PC-3 (cell line): ENCODE measurements at regions not wholly inside any gene's neighbourhood (a gene's known extent, or its start where the extent isn't known, plus 50 kb on each side); places are given as distances from the start of the nearest gene placed in this dataset.

ENCODE experiments used
- ATAC-seq: fragments of 200-7000 bp; cut with Tn5 transposase; 2 replicates; pipeline ENCODE4 v1.9.1; 2020; ENCODE audit warnings: mild to moderate bottlenecking, moderate library complexity
- BruUV-seq: library from RNA; stranded (reverse); fragments of 400-500 nt; replicated peaks from 2 replicates; lab custom pipeline; 2021; lab: Mats Ljungman, UMichigan
- CTCF ChIA-PET: fragments of 300-600 bp; sonication (Branson Sonifier 250); formaldehyde crosslinking; loops from one replicate; lab custom pipeline; 2022; ENCODE audit warnings: antibody characterized with exemption; lab: Charles Lee
- POLR2A ChIA-PET: fragments of 300-600 bp; sonication (Branson Sonifier 250); formaldehyde crosslinking; loops from one replicate; lab custom pipeline; 2022; ENCODE audit warnings: antibody characterized with exemption; ENCODE audit not compliant: unreplicated experiment; lab: Charles Lee
- DNase-seq: peaks from one replicate; pipeline ENCODE4 v3.0.0-alpha.2; 2015
- H2AFZ ChIP-seq: fragments of 300-600 bp; sonication (generic); 2 replicates; pipeline ENCODE4 v1.6.0; 2016; ENCODE audit warnings: antibody characterized with exemption, low read length
- H3F3A ChIP-seq: fragments of 300-600 bp; sonication (generic); one replicate; pipeline ENCODE4 v1.6.0; 2017; ENCODE audit warnings: antibody characterized with exemption, low read length, control low read depth, mild to moderate bottlenecking; ENCODE audit not compliant: unreplicated experiment
- H3K27ac ChIP-seq: fragments of 300-600 bp; sonication (generic); 2 replicates; pipeline ENCODE4 v1.5.1; 2016; ENCODE audit warnings: mild to moderate bottlenecking, low read length
- H3K27me3 ChIP-seq: fragments of 300-600 bp; sonication (generic); 2 replicates; pipeline ENCODE4 v1.6.1; 2016; ENCODE audit warnings: low read length, mixed read lengths
- H3K36me3 ChIP-seq: fragments of 300-600 bp; sonication (generic); 2 replicates; pipeline ENCODE4 v1.6.1; 2016; ENCODE audit warnings: low read depth, mixed run types, low read length, mixed read lengths
- H3K4me1 ChIP-seq: fragments of 300-600 bp; sonication (generic); 2 replicates; pipeline ENCODE4 v1.5.1; 2016; ENCODE audit warnings: low read length; ENCODE audit not compliant: insufficient read depth
- H3K4me2 ChIP-seq: fragments of 300-600 bp; sonication (generic); 2 replicates; pipeline ENCODE4 v1.6.0; 2016; ENCODE audit warnings: low read length
- H3K4me3 ChIP-seq: fragments of 300-600 bp; sonication (generic); 2 replicates; pipeline ENCODE4 v1.5.1; 2016; ENCODE audit warnings: mild to moderate bottlenecking, low read length, mixed read lengths
- H3K79me2 ChIP-seq: fragments of 300-600 bp; sonication (generic); 2 replicates; pipeline ENCODE4 v1.6.1; 2017; ENCODE audit warnings: low read length, mixed read lengths
- H3K9ac ChIP-seq: fragments of 300-600 bp; sonication (generic); 2 replicates; pipeline ENCODE4 v1.6.0; 2016; ENCODE audit warnings: mild to moderate bottlenecking, low read length
- H3K9me2 ChIP-seq: fragments of 300-600 bp; sonication (generic); replicated peaks from 2 replicates; pipeline ENCODE4 v1.6.1; 2016; ENCODE audit warnings: mixed run types, low read length, mixed read lengths
- H3K9me3 ChIP-seq: fragments of 300-600 bp; sonication (generic); 2 replicates; pipeline ENCODE4 v1.6.1; 2016; ENCODE audit warnings: low read length, mixed read lengths
- H4K20me1 ChIP-seq: fragments of 300-600 bp; sonication (generic); 2 replicates; pipeline ENCODE4 v1.6.1; 2016; ENCODE audit warnings: low read length, mixed read lengths
- CTCF ChIP-seq: fragments of 300-600 bp; sonication (generic); conservative IDR thresholded peaks from 2 replicates; pipeline ENCODE4 v1.5.1; 2017; ENCODE audit warnings: antibody characterized with exemption, low read depth, mild to moderate bottlenecking, low read length
- EZH2 ChIP-seq: fragments of 300-600 bp; sonication (generic); IDR thresholded peaks from one replicate; pipeline ENCODE4 v1.6.1; 2017; ENCODE audit warnings: antibody characterized with exemption, mild to moderate bottlenecking, low read length; ENCODE audit not compliant: unreplicated experiment
- EZH2phosphoT487 ChIP-seq: fragments of 300-600 bp; sonication (generic); IDR thresholded peaks from 2 replicates; pipeline ENCODE4 v1.6.1; 2018; ENCODE audit warnings: mild to moderate bottlenecking, antibody characterized with exemption, low read length, borderline replicate concordance
- intact Hi-C: fragments of 100-400 bp; cut with micrococcal nuclease; formaldehyde crosslinking; loops from 2 replicates; pipeline ENCODE4 v1.9.0; 2023

GRCh38 chr5:45081082-45081481 is 272.3 kb downstream of the MRPS30 start:
- ChIA-PET POLR2A (no interaction called here), CTCF (no interaction called here)
- H3K4me3 ChIP-seq = no peak overlapping the region
- no peak overlapping the region for H3K4me2 ChIP-seq
- no peak overlapping the region for H2AFZ ChIP-seq
- no peaks in the 10 kb centered on the region for H3F3A ChIP-seq
- no peaks in the 10 kb centered on the region for H3K9me3 ChIP-seq
- H3K4me1 ChIP-seq = no peaks in the 10 kb centered on the region
- ATAC-seq (no peak), DNase-seq (no peak)
- H3K27ac ChIP-seq = no peak overlapping the region
- no peaks in the 10 kb centered on the region for H3K79me2 ChIP-seq
- no TSS peak for BruUV-seq
- no peaks in the 10 kb centered on the region for H4K20me1 ChIP-seq
- no peaks in the 10 kb centered on the region; the same call in 1 of the 2 replicates for H3K9me2 ChIP-seq
- no peaks in the 10 kb centered on the region for H3K36me3 ChIP-seq
- intact Hi-C loops = no loop called here
- H3K27me3 ChIP-seq = no peaks in the 10 kb centered on the region
- no peak for TF ChIP-seq EZH2
- no peak for TF ChIP-seq CTCF
- no peak for TF ChIP-seq EZH2phosphoT487
- H3K9ac ChIP-seq = no peak overlapping the region

GRCh38 chr5:45089870-45090269 is 281.1 kb downstream of the MRPS30 start:
- H3K9me3 ChIP-seq = no peaks in the 10 kb centered on the region
- no peak overlapping the region for H3K9ac ChIP-seq
- ChIA-PET POLR2A (no interaction called here), CTCF (no interaction called here)
- no peak overlapping the region for H3K27ac ChIP-seq
- H3K27me3 ChIP-seq = no peaks in the 10 kb centered on the region
- H2AFZ ChIP-seq = no peak overlapping the region
- no peaks in the 10 kb centered on the region for H3K4me1 ChIP-seq
- no peaks in the 10 kb centered on the region for H3K36me3 ChIP-seq
- DNase-seq = no peak
- TF ChIP-seq EZH2 (no peak), CTCF (0 out of 2 replicates have a peak, but pooled peaks have one; percentile 12)
- ATAC-seq = no peak
- H3K9me2 ChIP-seq = no peaks in the 10 kb centered on the region
- H3F3A ChIP-seq = no peaks in the 10 kb centered on the region
- no peak overlapping the region for H3K4me3 ChIP-seq
- no TSS peak for BruUV-seq
- H3K79me2 ChIP-seq = no peaks in the 10 kb centered on the region
- no peak overlapping the region for H3K4me2 ChIP-seq
- intact Hi-C loops = no loop called here
- H4K20me1 ChIP-seq = no peaks in the 10 kb centered on the region

- intact Hi-C loops = no loop called here
- no TSS peak for BruUV-seq
Observed at GRCh38 chr5:45093377-45093776, 284.6 kb downstream of the MRPS30 start.

More at GRCh38 chr5:45093377-45093776, 284.6 kb downstream of the MRPS30 start:
- DNase-seq = no peak
- TF ChIP-seq EZH2phosphoT487 (no peak), EZH2 (no peak), CTCF (no peak)
- ATAC-seq = no peak
- no peaks in the 10 kb centered on the region for H3K4me1 ChIP-seq
- H3K9ac ChIP-seq = no peak overlapping the region
- no peaks in the 10 kb centered on the region for H3K9me2 ChIP-seq
- H2AFZ ChIP-seq = no peak overlapping the region
- H3K36me3 ChIP-seq = no peaks in the 10 kb centered on the region
- H3K27ac ChIP-seq = no peak overlapping the region
- no peaks in the 10 kb centered on the region for H4K20me1 ChIP-seq
- H3K4me3 ChIP-seq = no peak overlapping the region
- H3K27me3 ChIP-seq = 0 out of 2 replicates have a peak, but pooled peaks cover 6% of the 10 kb centered on the region
- no peak overlapping the region for H3K4me2 ChIP-seq
- H3F3A ChIP-seq = no peaks in the 10 kb centered on the region
- POLR2A ChIA-PET = no interaction called here
- no peaks in the 10 kb centered on the region for H3K79me2 ChIP-seq
- no peaks in the 10 kb centered on the region for H3K9me3 ChIP-seq
- CTCF ChIA-PET = no interaction called here
